DND-41 (cell line): ENCODE measurements at regions not wholly inside any gene's neighbourhood (a gene's known extent, or its start where the extent isn't known, plus 50 kb on each side); places are given as distances from the start of the nearest gene placed in this dataset.
"Not testable (repeated sequence)": the region's sequence is repeated elsewhere in the genome, so short reads cannot be mapped to it uniquely, and the experiment has no call there.

Experiments
- ATAC-seq: fragments of 200-7000 bp; cut with Tn5 transposase; 3 replicates; pipeline ENCODE4 v1.9.1; 2021; ENCODE audit warnings: low read depth; ENCODE audit not compliant: insufficient read depth
- DNase-seq: peaks from one replicate; pipeline ENCODE4 v3.0.0-alpha.2; 2020
- H2AFZ ChIP-seq: 2 replicates; pipeline ENCODE4 v1.6.0; 2012; ENCODE audit warnings: low read depth, low read length
- H3K27ac ChIP-seq: 2 replicates; pipeline ENCODE4 v1.5.1; 2012; ENCODE audit warnings: low read length, inconsistent platforms
- H3K27me3 ChIP-seq: fragments of 200-600 bp; sonication (generic); 2 replicates; pipeline ENCODE4 v1.6.0; 2012; ENCODE audit warnings: low read length, mild to moderate bottlenecking, inconsistent platforms; ENCODE audit not compliant: insufficient read depth, poor library complexity
- H3K36me3 ChIP-seq: 2 replicates; pipeline ENCODE4 v1.5.1; 2012; ENCODE audit warnings: low read length, inconsistent platforms; ENCODE audit not compliant: insufficient read depth
- H3K4me1 ChIP-seq: 2 replicates; pipeline ENCODE4 v1.5.1; 2012; ENCODE audit warnings: mild to moderate bottlenecking, low read length; ENCODE audit not compliant: insufficient read depth
- H3K4me2 ChIP-seq: 2 replicates; pipeline ENCODE4 v1.6.0; 2012; ENCODE audit warnings: mild to moderate bottlenecking, moderate library complexity, low read length, inconsistent platforms; ENCODE audit not compliant: insufficient read depth
- H3K4me3 ChIP-seq, 2 experiments: fragments of 200-600 bp in 1 of 2; shearing (Covaris generic) in 1 of 2; 2 replicates each; pipeline ENCODE4 v1.5.1; 2012 to 2016; ENCODE audit warnings: inconsistent platforms in 2 of 2, low read length in 2 of 2, mild to moderate bottlenecking in 2 of 2, low read depth in 1 of 2, moderate library complexity in 1 of 2
- H3K79me2 ChIP-seq: 2 replicates; pipeline ENCODE4 v1.6.0; 2012; ENCODE audit warnings: low read length, inconsistent platforms; ENCODE audit not compliant: insufficient read depth
- H3K9ac ChIP-seq: 2 replicates; pipeline ENCODE4 v1.6.0; 2012; ENCODE audit warnings: low read depth, mild to moderate bottlenecking, inconsistent platforms, low read length, moderate library complexity
- H3K9me3 ChIP-seq: 2 replicates; pipeline ENCODE4 v1.5.1; 2012; ENCODE audit warnings: low read length, moderate library complexity, mild to moderate bottlenecking, inconsistent platforms; ENCODE audit not compliant: insufficient read depth, severe bottlenecking
- H4K20me1 ChIP-seq: 2 replicates; pipeline ENCODE4 v1.6.0; 2012; ENCODE audit warnings: low read length; ENCODE audit not compliant: insufficient read depth
- CTCF ChIP-seq: IDR thresholded peaks from 2 replicates; pipeline ENCODE4 v1.5.1; 2012; ENCODE audit warnings: borderline replicate concordance, low read length, moderate library complexity, mild to moderate bottlenecking; ENCODE audit not compliant: poor library complexity, severe bottlenecking; ENCODE audit errors: extremely low read depth
- EZH2 ChIP-seq: IDR thresholded peaks from 3 replicates; pipeline ENCODE4 v1.6.1; 2012; ENCODE audit warnings: borderline replicate concordance, low read depth, mild to moderate bottlenecking, moderate library complexity, low read length, inconsistent platforms; ENCODE audit not compliant: severe bottlenecking

DNA sequence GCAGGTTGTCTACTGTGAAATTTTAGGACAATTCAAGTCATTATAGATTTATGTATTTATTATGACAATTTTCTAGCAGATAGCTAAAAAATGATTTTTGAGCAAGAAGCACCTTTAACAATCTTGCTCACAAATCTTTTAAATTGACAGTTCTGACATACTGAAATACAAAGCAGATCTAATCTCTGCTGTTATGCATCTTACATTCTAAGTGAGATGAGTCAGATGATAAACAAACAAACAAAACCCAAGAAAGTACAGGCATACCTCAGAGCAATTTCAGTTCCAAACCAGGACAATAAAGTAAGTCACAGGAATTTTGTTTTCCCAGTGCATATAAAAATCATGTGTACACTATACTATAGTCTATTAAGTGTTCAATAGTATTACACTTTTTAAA is 430.7 kb upstream of the PTCHD4 start:
- no peaks in the 10 kb centered on the region for H3K4me1 ChIP-seq

DNA sequence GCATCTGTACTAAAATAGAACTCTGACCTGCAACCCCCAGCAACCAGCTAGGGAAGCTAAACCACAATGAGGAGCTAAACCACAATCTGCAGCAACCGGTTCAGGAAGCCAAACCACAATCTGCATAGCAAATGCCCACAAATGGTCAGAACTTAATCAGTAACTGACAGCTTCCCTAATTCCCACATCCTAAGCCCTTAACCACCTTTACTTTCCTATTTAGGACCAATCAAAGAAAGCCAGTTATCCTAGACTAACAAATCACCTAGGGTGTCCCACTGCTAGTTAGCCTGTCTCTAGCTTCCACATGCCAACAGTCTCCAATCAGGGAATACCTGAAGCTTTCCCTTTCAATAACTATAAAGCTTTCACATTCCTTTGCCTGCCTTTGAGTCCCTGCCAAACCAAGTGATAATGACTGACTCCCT is 424.6 kb upstream of the PTCHD4 start:
- H3K4me2 ChIP-seq, result no peak overlapping the region
- no peak overlapping the region for H3K27ac ChIP-seq
- no peaks in the 10 kb centered on the region for H3K27me3 ChIP-seq
- no peaks in the 10 kb centered on the region for H3K9me3 ChIP-seq
- no peaks in the 10 kb centered on the region for H4K20me1 ChIP-seq
- H3K36me3 ChIP-seq, result no peaks in the 10 kb centered on the region
- H3K79me2 ChIP-seq, result no peaks in the 10 kb centered on the region
- 0 out of 2 replicates have a peak, but pooled peaks cover 5% of the 10 kb centered on the region for H3K4me1 ChIP-seq
- H2AFZ ChIP-seq, result no peak overlapping the region
- DNase-seq (peak; percentile 11), ATAC-seq (peak; percentile 48; the same call in 1 of the 3 replicates)
- H3K4me3 ChIP-seq, result no peak overlapping the region
- no peak overlapping the region for H3K9ac ChIP-seq
- TF ChIP-seq CTCF (no peak), EZH2 (no peak)

More for the DNA sequence above, 430.7 kb upstream of the PTCHD4 start:
- no peaks in the 10 kb centered on the region for H3K27me3 ChIP-seq
- TF ChIP-seq EZH2 (no peak), CTCF (no peak)
- H3K4me2 ChIP-seq, result no peak overlapping the region
- no peak overlapping the region for H3K9ac ChIP-seq
- DNase-seq (no peak), ATAC-seq (no peak)
- H3K36me3 ChIP-seq, result no peaks in the 10 kb centered on the region
- no peaks in the 10 kb centered on the region for H3K9me3 ChIP-seq
- H2AFZ ChIP-seq, result no peak overlapping the region
- H4K20me1 ChIP-seq, result no peaks in the 10 kb centered on the region
- no peak overlapping the region for H3K4me3 ChIP-seq
- no peak overlapping the region for H3K27ac ChIP-seq
- no peaks in the 10 kb centered on the region for H3K79me2 ChIP-seq

GRCh38 chr6:48530978-48531377 is 420.0 kb upstream of the PTCHD4 start:
- H3K4me1 ChIP-seq, H3K9me3 ChIP-seq, H3K27ac ChIP-seq, H3K4me2 ChIP-seq, H3K4me3 ChIP-seq, H3K36me3 ChIP-seq, H2AFZ ChIP-seq, H4K20me1 ChIP-seq, DNase-seq, ATAC-seq, H3K9ac ChIP-seq, H3K27me3 ChIP-seq, H3K79me2 ChIP-seq: not testable (repeated sequence)

DNA sequence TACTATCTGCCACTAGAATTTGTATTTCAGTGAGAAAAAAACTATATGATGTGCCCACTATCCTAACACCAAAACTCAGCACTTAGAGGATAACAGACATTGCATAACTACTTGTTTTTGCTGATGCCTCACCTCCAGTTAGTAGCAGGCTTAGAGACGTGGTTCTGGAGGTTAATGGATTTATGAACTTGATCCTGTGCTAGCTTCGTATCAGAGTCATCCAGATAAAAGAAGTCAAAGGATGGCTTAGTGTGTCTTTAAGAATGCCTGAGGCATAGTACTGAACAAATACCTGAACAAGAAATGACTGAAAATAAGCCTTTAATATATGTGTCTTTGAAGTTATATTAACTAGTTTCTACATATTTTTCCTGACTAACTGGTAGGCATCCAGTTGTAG is 414.9 kb upstream of the PTCHD4 start:
- Histone ChIP-seq H3K4me1 (no peaks in the 10 kb centered on the region), H3K36me3 (no peaks in the 10 kb centered on the region), H3K79me2 (no peaks in the 10 kb centered on the region), H4K20me1 (no peaks in the 10 kb centered on the region), H3K9ac (no peak overlapping the region), H3K27ac (no peak overlapping the region), H3K4me3 (no peak overlapping the region), H3K4me2 (no peak overlapping the region), H3K9me3 (no peaks in the 10 kb centered on the region), H3K27me3 (no peaks in the 10 kb centered on the region), H2AFZ (no peak overlapping the region)
- DNase-seq (no peak), ATAC-seq (no peak)
- TF ChIP-seq CTCF (no peak), EZH2 (no peak)
